Endothelial cell (in vitro differentiated cells): ENCODE measurements at regions not wholly inside any gene's neighbourhood (a gene's known extent, or its start where the extent isn't known, plus 50 kb on each side); places are given as distances from the start of the nearest gene placed in this dataset.
A peak's percentile ranks its signal among the peaks of the same experiment; 100 is the strongest.

Experiments used
- DNase-seq: peaks from one replicate; pipeline ENCODE4 v3.0.0; 2021; ENCODE audit warnings: low spot score
- H3K27ac Mint-ChIP-seq: one replicate; pipeline ENCODE4 v1.8.0; 2021; ENCODE audit warnings: mixed read lengths, inconsistent platforms; ENCODE audit not compliant: unreplicated experiment
- H3K27me3 Mint-ChIP-seq: one replicate; pipeline ENCODE4 v1.8.0; 2021; ENCODE audit warnings: mild to moderate bottlenecking, moderate library complexity, mixed read lengths, inconsistent platforms; ENCODE audit not compliant: unreplicated experiment
- H3K36me3 Mint-ChIP-seq: one replicate; pipeline ENCODE4 v1.8.0; 2021; ENCODE audit warnings: mild to moderate bottlenecking, low read depth, mixed read lengths, inconsistent platforms; ENCODE audit not compliant: unreplicated experiment
- H3K4me1 Mint-ChIP-seq: one replicate; pipeline ENCODE4 v1.8.0; 2021; ENCODE audit warnings: mild to moderate bottlenecking, mixed read lengths, inconsistent platforms; ENCODE audit not compliant: unreplicated experiment
- H3K4me3 Mint-ChIP-seq: one replicate; pipeline ENCODE4 v1.8.0; 2021; ENCODE audit warnings: mild to moderate bottlenecking, mixed read lengths, inconsistent platforms; ENCODE audit not compliant: unreplicated experiment
- H3K9me3 Mint-ChIP-seq: one replicate; pipeline ENCODE4 v1.8.0; 2021; ENCODE audit warnings: mixed read lengths, inconsistent platforms; ENCODE audit not compliant: unreplicated experiment
- TF ChIP-seq, protein P1 (sequence below): fragments of 200-600 bp; sonication (generic); IDR thresholded peaks from one replicate; pipeline ENCODE4 v1.5.0; 2021; ENCODE audit warnings: antibody characterized with exemption; ENCODE audit not compliant: unreplicated experiment

DNA sequence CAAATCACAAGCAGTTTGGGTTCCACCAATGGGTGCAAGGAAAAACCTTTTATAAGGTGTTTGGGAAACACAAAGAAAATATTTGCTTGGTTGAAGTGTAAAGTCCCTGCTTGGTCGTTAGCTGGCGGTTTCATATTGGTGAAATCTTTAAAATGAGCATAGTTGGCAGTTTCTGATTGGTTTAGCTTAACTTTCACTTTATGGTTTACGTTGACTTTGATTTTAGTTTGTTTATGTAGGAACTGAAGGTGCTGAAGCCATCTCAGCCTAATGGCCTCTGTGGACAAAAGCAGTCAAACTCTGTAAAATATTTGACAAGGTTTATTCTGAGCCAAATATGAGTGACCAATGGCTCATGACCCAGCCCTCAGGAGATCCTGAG, 76.6 kb upstream of the PPM1J start:
- TF ChIP-seq, protein P1, sequence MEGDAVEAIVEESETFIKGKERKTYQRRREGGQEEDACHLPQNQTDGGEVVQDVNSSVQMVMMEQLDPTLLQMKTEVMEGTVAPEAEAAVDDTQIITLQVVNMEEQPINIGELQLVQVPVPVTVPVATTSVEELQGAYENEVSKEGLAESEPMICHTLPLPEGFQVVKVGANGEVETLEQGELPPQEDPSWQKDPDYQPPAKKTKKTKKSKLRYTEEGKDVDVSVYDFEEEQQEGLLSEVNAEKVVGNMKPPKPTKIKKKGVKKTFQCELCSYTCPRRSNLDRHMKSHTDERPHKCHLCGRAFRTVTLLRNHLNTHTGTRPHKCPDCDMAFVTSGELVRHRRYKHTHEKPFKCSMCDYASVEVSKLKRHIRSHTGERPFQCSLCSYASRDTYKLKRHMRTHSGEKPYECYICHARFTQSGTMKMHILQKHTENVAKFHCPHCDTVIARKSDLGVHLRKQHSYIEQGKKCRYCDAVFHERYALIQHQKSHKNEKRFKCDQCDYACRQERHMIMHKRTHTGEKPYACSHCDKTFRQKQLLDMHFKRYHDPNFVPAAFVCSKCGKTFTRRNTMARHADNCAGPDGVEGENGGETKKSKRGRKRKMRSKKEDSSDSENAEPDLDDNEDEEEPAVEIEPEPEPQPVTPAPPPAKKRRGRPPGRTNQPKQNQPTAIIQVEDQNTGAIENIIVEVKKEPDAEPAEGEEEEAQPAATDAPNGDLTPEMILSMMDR = no peak
- Mint-ChIP-seq H3K4me1 (peaks cover 19% of the 10 kb centered on the region), H3K27me3 (peaks cover 6% of the 10 kb centered on the region), H3K36me3 (peaks cover 4% of the 10 kb centered on the region), H3K27ac (no peak overlapping the region), H3K9me3 (no peaks in the 10 kb centered on the region), H3K4me3 (no peak overlapping the region)
- no peak for DNase-seq

DNA sequence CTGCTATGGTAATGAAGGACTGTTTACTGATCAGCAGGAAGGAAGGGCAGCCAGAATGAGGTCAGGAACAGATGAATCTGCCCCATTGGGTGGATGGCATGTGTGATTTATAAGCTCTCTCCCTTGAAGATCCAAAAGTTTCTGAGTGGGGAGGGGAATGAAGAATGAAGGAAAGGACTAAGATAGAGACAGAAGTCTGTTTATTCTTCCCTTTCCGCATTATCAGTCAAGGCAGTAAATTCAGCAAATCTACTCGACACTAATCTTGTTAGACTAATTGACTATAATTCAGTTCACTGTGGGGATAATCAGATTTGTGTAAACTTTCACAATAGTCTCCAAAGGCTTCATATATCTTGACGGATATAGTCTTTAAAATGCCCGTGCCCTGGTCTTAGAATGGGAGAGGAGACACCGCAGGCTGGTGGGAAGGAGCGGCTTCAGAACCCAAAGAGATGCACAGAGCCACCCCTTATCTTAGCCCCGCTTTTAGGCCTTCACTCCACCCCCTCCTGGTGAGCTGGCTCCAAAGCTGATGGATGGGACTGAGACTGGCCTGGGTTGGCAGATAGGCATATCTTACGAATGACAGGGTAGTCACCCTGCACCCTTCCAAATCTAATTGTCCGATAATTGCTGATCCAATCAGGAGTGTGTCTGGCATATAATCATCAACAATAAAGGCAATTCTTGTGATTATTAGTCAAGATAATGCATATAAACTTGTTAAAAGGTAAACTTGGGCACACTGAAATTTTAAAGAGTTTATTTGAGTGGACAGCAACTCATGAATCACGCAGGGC, 76.0 kb upstream of the PPM1J start:
- H3K9me3 Mint-ChIP-seq = no peaks in the 10 kb centered on the region
- TF ChIP-seq, protein P1 = no peak
- no peak for DNase-seq
- H3K27ac Mint-ChIP-seq = peak overlapping the region; percentile 80
- H3K27me3 Mint-ChIP-seq = peaks cover 6% of the 10 kb centered on the region
- H3K36me3 Mint-ChIP-seq = peaks cover 4% of the 10 kb centered on the region
- H3K4me3 Mint-ChIP-seq = no peak overlapping the region
- peaks cover 19% of the 10 kb centered on the region for H3K4me1 Mint-ChIP-seq

DNA sequence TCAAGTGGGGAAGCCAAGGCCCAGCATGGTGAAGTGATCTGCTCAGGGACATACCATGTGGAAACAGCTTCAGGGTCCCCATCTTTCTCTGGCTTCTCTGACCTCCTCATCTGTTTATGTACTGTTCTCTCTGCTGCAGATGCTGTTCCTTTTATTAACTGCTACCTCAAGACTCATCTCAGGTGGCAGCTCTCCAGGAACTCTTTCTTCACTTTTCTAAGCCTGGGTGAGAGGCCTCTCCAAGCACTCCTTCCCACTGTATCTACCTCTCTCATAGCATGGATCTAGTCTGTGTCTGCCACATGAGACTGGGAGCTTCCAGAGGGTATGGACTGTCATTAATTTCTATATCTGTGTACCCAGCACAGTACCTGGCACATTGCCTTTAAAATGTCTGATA, 73.4 kb upstream of the PPM1J start:
- TF ChIP-seq, protein P1 = no peak
- DNase-seq = no peak
- H3K36me3 Mint-ChIP-seq = peaks cover 5% of the 10 kb centered on the region
- H3K4me1 Mint-ChIP-seq = peaks cover 19% of the 10 kb centered on the region
- peaks cover 2% of the 10 kb centered on the region for H3K27me3 Mint-ChIP-seq
- H3K9me3 Mint-ChIP-seq = peaks cover under 1% of the 10 kb centered on the region
- H3K4me3 Mint-ChIP-seq = no peak overlapping the region
- H3K27ac Mint-ChIP-seq = no peak overlapping the region

DNA sequence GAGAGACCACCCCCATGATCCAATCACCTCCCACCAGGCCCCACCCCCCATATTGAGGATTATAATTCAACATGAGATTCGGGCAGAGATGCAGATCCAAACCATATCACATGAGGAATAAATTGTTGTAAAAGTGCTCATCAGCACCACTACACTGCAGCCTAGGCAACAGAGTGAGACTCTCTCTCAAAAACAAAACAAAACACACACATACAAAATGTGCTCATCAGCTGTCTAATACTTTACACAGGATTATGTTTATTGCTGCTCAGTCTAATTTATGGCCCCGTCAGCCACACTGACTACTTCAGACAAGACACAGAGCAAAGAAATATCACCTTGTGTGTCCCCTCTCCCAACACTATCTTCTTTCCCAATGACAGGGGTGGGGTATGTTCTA, 72.9 kb upstream of the PPM1J start:
- TF ChIP-seq, protein P1 = no peak
- peaks cover 6% of the 10 kb centered on the region for H3K27me3 Mint-ChIP-seq
- no peak for DNase-seq
- H3K9me3 Mint-ChIP-seq = peaks cover 5% of the 10 kb centered on the region
- H3K4me1 Mint-ChIP-seq = peaks cover 19% of the 10 kb centered on the region
- H3K27ac Mint-ChIP-seq = no peak overlapping the region
- H3K36me3 Mint-ChIP-seq = peaks cover 6% of the 10 kb centered on the region
- H3K4me3 Mint-ChIP-seq = no peak overlapping the region

DNA sequence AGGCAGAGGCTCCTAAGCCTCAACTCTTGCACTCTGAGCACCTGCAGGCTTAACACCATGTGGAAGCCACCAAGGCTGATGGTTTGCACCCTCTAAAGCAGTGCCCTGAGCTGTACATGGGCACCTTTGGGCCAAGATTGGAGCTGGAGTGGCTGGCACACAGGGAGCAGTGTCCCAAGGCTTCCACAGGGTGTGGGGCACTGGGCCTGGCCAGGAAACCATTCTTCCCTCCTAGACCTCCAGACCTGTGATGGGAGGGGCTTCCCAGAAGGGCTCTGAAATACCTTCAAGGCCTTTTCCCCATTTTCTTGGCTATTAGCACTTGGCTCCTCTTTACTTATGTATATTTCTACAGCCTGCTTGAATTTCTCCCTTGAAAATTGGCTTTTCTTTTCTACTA, 67.9 kb upstream of the PPM1J start:
- Mint-ChIP-seq H3K27ac (no peak overlapping the region), H3K4me3 (no peak overlapping the region), H3K4me1 (no peaks in the 10 kb centered on the region), H3K9me3 (peaks cover 5% of the 10 kb centered on the region), H3K27me3 (peaks cover 9% of the 10 kb centered on the region), H3K36me3 (peaks cover 9% of the 10 kb centered on the region)
- no peak for DNase-seq
- TF ChIP-seq, protein P1 = no peak
